ENCODE measurements at regions not wholly inside any gene's neighbourhood (a gene's known extent, or its start where the extent isn't known, plus 50 kb on each side); places are given as distances from the start of the nearest gene placed in this dataset.
"Not testable (repeated sequence)": the region's sequence is repeated elsewhere in the genome, so short reads cannot be mapped to it uniquely, and the experiment has no call there.

DNA sequence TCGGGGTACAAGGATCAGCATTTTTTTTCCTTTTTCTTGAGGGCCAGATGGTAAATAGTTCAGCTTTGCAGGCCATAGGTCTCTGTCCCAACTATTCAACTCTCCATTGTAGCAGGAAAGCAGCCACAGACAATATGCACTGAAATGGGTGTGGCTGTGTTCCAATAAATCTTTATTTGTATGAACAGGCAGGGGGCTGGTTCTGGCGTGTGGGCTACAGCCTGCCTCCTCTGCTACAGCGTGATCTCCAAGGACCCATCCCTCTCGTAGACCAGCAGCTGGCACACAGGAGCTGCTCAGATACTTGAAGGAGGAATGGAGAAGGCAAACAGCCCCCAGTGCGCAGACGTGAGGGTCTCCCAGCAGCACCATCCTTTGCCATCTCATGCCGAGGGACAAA is 91.8 kb upstream of the FRG2C start:
- TF ChIP-seq JUND (IDR thresholded peaks at IDR 0.05); CTCF (IDR thresholded peaks at IDR 0.05); POLR2AphosphoS5 (IDR thresholded peaks at IDR 0.05; ENCODE audit: low read depth, low read length); RAD21 (IDR thresholded peaks at IDR 0.05; ENCODE audit: low read length); CHD2 (IDR thresholded peaks at IDR 0.05; ENCODE audit: low read length, partially characterized antibody); MXI1 (IDR thresholded peaks at IDR 0.05; ENCODE audit: low read depth, low read length); EP300 (IDR thresholded peaks at IDR 0.05; ENCODE audit: borderline replicate concordance in 1 of 2, low read depth in 1 of 2, low read length in 1 of 2); SMC3 (IDR thresholded peaks at IDR 0.05; ENCODE audit: low read depth, low read length); TAF1 (IDR thresholded peaks at IDR 0.05; ENCODE audit: borderline replicate concordance, low read depth, low read length); RCOR1 (IDR thresholded peaks at IDR 0.05; ENCODE audit: low read length): not testable (repeated sequence)
- TF ChIP-seq, protein P1, sequence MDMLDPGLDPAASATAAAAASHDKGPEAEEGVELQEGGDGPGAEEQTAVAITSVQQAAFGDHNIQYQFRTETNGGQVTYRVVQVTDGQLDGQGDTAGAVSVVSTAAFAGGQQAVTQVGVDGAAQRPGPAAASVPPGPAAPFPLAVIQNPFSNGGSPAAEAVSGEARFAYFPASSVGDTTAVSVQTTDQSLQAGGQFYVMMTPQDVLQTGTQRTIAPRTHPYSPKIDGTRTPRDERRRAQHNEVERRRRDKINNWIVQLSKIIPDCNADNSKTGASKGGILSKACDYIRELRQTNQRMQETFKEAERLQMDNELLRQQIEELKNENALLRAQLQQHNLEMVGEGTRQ (IDR thresholded peaks at IDR 0.05; ENCODE audit: borderline replicate concordance, low read depth, low read length) = not testable (repeated sequence)
- TF ChIP-seq, protein P2, sequence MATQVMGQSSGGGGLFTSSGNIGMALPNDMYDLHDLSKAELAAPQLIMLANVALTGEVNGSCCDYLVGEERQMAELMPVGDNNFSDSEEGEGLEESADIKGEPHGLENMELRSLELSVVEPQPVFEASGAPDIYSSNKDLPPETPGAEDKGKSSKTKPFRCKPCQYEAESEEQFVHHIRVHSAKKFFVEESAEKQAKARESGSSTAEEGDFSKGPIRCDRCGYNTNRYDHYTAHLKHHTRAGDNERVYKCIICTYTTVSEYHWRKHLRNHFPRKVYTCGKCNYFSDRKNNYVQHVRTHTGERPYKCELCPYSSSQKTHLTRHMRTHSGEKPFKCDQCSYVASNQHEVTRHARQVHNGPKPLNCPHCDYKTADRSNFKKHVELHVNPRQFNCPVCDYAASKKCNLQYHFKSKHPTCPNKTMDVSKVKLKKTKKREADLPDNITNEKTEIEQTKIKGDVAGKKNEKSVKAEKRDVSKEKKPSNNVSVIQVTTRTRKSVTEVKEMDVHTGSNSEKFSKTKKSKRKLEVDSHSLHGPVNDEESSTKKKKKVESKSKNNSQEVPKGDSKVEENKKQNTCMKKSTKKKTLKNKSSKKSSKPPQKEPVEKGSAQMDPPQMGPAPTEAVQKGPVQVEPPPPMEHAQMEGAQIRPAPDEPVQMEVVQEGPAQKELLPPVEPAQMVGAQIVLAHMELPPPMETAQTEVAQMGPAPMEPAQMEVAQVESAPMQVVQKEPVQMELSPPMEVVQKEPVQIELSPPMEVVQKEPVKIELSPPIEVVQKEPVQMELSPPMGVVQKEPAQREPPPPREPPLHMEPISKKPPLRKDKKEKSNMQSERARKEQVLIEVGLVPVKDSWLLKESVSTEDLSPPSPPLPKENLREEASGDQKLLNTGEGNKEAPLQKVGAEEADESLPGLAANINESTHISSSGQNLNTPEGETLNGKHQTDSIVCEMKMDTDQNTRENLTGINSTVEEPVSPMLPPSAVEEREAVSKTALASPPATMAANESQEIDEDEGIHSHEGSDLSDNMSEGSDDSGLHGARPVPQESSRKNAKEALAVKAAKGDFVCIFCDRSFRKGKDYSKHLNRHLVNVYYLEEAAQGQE (IDR thresholded peaks at IDR 0.05; ENCODE audit: low read depth, low read length) = not testable (repeated sequence)
